Left lung (tissue), 4 donors: ENCODE measurements at regions not wholly inside any gene's neighbourhood (a gene's known extent, or its start where the extent isn't known, plus 50 kb on each side); places are given as distances from the start of the nearest gene placed in this dataset.

ENCODE experiments used
- ATAC-seq: fragments of 200-7000 bp; cut with Tn5 transposase; one replicate; pipeline ENCODE4 v1.9.1; 2020; ENCODE audit warnings: moderate library complexity
- DNase-seq, 4 donors: peaks; one replicate each; pipeline ENCODE4 v3.0.0-alpha.2; 2013 to 2020
- H3K27ac ChIP-seq, 2 donors: fragments of 200-600 bp; sonication (generic) in 1 of 2; one replicate each; pipeline versions ENCODE4 v1.5.0 to v1.8.0; 2020 to 2021
- H3K27me3 ChIP-seq, 2 donors: fragments of 200-600 bp; sonication (generic) in 1 of 2; one replicate each; pipeline versions ENCODE4 v1.5.0 to v1.8.0; 2020 to 2021
- H3K36me3 ChIP-seq, 2 donors: fragments of 200-600 bp; sonication (generic) in 1 of 2; one replicate each; pipeline versions ENCODE4 v1.5.0 to v1.8.0; 2020 to 2021
- H3K4me1 ChIP-seq, 2 donors: fragments of 200-600 bp; one replicate each; pipeline ENCODE4 v1.8.0; 2021
- H3K4me3 ChIP-seq, 2 donors: fragments of 200-600 bp; sonication (generic) in 1 of 2; one replicate each; pipeline versions ENCODE4 v1.5.0 to v1.8.0; 2020 to 2021; ENCODE audit warnings: mild to moderate bottlenecking in 1 of 2
- H3K9me3 ChIP-seq, 2 donors: fragments of 200-600 bp; sonication (generic) in 1 of 2; one replicate each; pipeline versions ENCODE4 v1.5.0 to v1.8.0; 2020 to 2021
- intact Hi-C, 2 donors: fragments of 100-400 bp; cut with DNase I; formaldehyde crosslinking; loops; one replicate each; pipeline versions ENCODE4 v1.11.2 to v1.14.2; 2022
- TF ChIP-seq, protein P1 (sequence below), 2 donors: fragments of 200-600 bp; sonication (generic) in 1 of 2; IDR thresholded peaks; one replicate each; pipeline versions ENCODE4 v1.5.0 to v1.8.0; 2021; ENCODE audit warnings: antibody characterized with exemption in 2 of 2
- donor health status: DM: no; HTN: yes; CAD: no.
- donor health status: DM: no; HTN: no; CAD: no.

DNA sequence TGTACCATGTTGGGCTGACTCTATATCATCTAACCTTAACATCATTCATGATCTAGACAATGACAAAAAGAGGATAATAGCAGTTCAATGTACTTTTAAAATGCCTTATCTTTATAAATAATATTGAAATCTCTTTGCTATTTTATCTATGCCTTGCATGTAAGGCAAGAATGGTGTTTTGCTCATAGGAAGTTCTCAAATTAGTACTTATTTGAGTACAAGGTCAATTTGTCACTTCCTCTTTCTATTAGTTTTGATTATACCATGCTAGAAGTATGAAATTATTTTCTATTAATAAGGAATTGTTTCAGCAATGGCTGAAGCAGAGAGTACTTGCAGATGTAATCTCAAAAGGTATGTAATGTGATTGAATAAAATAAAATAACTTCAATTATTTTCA is 1285.4 kb upstream of the TENM4 start:
- Histone ChIP-seq H3K27me3 (no peaks in the 10 kb centered on the region), H3K9me3 (no peaks in the 10 kb centered on the region), H3K27ac (no peak overlapping the region), H3K4me3 (no peak overlapping the region), H3K4me1 (no peaks in the 10 kb centered on the region), H3K36me3 (no peaks in the 10 kb centered on the region)
- intact Hi-C loops: no loop called here
- DNase-seq (no peak), ATAC-seq (no peak)
- TF ChIP-seq, protein P1, sequence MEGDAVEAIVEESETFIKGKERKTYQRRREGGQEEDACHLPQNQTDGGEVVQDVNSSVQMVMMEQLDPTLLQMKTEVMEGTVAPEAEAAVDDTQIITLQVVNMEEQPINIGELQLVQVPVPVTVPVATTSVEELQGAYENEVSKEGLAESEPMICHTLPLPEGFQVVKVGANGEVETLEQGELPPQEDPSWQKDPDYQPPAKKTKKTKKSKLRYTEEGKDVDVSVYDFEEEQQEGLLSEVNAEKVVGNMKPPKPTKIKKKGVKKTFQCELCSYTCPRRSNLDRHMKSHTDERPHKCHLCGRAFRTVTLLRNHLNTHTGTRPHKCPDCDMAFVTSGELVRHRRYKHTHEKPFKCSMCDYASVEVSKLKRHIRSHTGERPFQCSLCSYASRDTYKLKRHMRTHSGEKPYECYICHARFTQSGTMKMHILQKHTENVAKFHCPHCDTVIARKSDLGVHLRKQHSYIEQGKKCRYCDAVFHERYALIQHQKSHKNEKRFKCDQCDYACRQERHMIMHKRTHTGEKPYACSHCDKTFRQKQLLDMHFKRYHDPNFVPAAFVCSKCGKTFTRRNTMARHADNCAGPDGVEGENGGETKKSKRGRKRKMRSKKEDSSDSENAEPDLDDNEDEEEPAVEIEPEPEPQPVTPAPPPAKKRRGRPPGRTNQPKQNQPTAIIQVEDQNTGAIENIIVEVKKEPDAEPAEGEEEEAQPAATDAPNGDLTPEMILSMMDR (IDR thresholded peaks at IDR 0.05): no peak

DNA sequence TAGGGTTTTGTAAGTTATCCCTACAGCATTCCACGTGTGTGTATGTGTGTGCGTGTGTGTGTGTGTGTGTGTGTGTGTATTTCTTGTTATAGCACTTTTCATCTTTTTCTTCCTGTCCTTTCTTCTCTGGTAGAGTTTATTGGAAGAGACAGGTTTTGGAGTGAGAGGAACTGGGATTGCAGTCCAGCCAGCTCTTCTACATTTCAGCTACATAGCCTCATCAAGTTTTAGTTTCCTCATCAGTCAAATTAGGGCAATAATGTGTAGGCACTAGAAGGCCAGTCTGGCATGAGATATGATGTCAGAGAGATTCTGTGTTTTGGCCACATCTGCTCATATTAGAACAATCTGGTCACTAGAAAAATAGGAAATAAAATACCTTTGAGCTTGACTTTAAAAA is 1283.5 kb upstream of the TENM4 start:
- DNase-seq (no peak), ATAC-seq (no peak)
- Histone ChIP-seq H3K4me3 (no peak overlapping the region), H3K9me3 (no peaks in the 10 kb centered on the region), H3K4me1 (no peaks in the 10 kb centered on the region), H3K27ac (no peak overlapping the region), H3K27me3 (no peaks in the 10 kb centered on the region), H3K36me3 (no peaks in the 10 kb centered on the region)
- intact Hi-C loops: no loop called here
- TF ChIP-seq, protein P1 (IDR thresholded peaks at IDR 0.05): no peak

DNA sequence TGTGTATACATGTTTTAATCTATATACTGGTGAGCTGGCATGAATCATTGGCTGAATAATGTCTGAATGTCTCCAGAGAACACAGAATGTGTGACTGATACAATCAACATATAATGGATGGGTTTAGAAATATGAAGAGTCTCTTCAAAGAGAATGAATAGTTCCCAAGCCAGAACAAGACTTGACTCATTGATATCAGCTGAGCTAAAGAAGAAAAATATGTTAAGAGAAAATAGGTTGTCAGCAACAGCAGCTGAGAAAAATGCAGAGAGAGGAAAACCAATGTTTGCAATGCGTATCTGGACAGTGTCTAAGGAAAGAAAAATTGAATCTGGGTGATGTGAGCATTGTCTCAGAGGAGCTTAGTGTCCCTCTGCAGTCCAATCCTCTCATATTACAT is 1281.8 kb upstream of the TENM4 start:
- no peak for DNase-seq
- no peak overlapping the region for H3K4me3 ChIP-seq
- no peaks in the 10 kb centered on the region for H3K9me3 ChIP-seq
- no peak overlapping the region for H3K27ac ChIP-seq
- intact Hi-C loops: no loop called here
- TF ChIP-seq, protein P1 (IDR thresholded peaks at IDR 0.05): no peak
- H3K4me1 ChIP-seq: no peaks in the 10 kb centered on the region
- no peaks in the 10 kb centered on the region for H3K36me3 ChIP-seq
- no peaks in the 10 kb centered on the region for H3K27me3 ChIP-seq
- ATAC-seq: no peak

DNA sequence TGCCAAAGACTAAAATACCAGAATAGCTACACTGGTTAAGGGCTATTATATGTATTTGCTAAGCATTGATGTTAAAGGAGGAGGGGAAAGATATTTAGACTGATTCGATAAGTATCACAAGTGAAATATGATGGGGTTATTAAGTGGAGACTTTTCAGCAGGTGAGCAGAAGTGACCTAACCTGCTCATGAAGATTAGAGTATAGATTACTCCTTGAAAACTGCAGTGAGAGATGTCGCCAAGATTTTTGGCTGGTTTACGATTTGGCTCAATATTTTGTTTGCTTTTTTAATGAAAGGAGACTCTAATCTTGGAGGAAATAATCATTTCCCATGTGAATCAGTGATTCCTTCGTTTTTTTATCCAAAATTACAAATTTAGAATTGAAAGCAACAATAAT is 1279.5 kb upstream of the TENM4 start:
- intact Hi-C loops: no loop called here
- no peak for ATAC-seq
- H3K27me3 ChIP-seq: no peaks in the 10 kb centered on the region

DNA sequence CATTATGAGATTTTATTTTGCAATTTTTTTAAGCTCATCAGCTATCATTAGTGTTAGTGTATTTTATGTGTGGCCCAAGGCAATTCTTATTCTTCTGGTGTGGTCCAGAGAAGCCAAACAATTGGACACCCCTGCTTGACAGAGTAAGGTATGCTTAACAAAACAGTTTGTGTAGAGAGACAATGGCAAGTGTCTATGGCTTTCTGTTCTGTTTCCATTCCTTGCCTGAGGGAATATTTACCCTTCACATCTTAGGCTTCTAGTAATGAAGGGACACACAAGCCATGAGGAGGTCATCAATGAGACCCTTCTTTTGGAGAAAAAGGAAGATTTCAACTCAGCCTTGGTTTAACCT is 1278.4 kb upstream of the TENM4 start:
- Histone ChIP-seq H3K27ac (no peak overlapping the region), H3K27me3 (no peaks in the 10 kb centered on the region), H3K4me3 (no peak overlapping the region), H3K9me3 (no peaks in the 10 kb centered on the region), H3K36me3 (no peaks in the 10 kb centered on the region), H3K4me1 (no peaks in the 10 kb centered on the region)
- TF ChIP-seq, protein P1 (IDR thresholded peaks at IDR 0.05): no peak
- DNase-seq (no peak), ATAC-seq (no peak)
- intact Hi-C loops: no loop called here

More for the DNA sequence above, 1279.5 kb upstream of the TENM4 start:
- Histone ChIP-seq H3K27ac (no peak overlapping the region), H3K36me3 (no peaks in the 10 kb centered on the region), H3K4me3 (no peak overlapping the region), H3K9me3 (no peaks in the 10 kb centered on the region), H3K4me1 (no peaks in the 10 kb centered on the region)
- no peak for DNase-seq
- TF ChIP-seq, protein P1 (IDR thresholded peaks at IDR 0.05): no peak
